A549 (cell line): ENCODE measurements at regions not wholly inside any gene's neighbourhood (a gene's known extent, or its start where the extent isn't known, plus 50 kb on each side); places are given as distances from the start of the nearest gene placed in this dataset.

Source experiments
- ATAC-seq, 2 experiments: fragments of 200-7000 bp in 1 of 2; fragments of >200 bp in 1 of 2; cut with Nextera tagmentation in 1 of 2; cut with Tn5 transposase in 1 of 2; 3 replicates each; pipeline versions ENCODE4 v1.8.0 to v1.9.1; 2018 to 2020; ENCODE audit warnings: mild to moderate bottlenecking in 1 of 2, moderate library complexity in 1 of 2
- CTCF ChIA-PET: fragments of 300-600 bp; sonication (Branson Sonifier 250); formaldehyde crosslinking; extraction: SDS; loops from one replicate; lab custom pipeline; 2021; ENCODE audit warnings: antibody characterized with exemption, inconsistent platforms; lab: Yijun Ruan, JAX
- POLR2A ChIA-PET: fragments of 350-600 bp; formaldehyde crosslinking; extraction: SDS; loops from one replicate; lab custom pipeline; 2021; ENCODE audit warnings: antibody characterized with exemption, inconsistent platforms; lab: Yijun Ruan, JAX
- DNase-seq, 2 experiments: peaks; one replicate each; pipeline versions ENCODE4 v3.0.0 to v3.0.0-alpha.2; 2011 to 2016; ENCODE audit warnings: low read depth in 1 of 2, low spot score in 1 of 2
- FAIRE-seq: peaks from 2 replicates; lab custom pipeline; 2011; peaks lifted over from hg19 to GRCh38; lab: Jason Lieb, UNC
- H3K27ac ChIP-seq, 2 experiments: fragments of >200 bp; sonication (Bioruptor Twin); formaldehyde crosslinking; 3 replicates each; pipeline ENCODE4 v1.5.1; 2016 to 2017
- H3K4me1 ChIP-seq: fragments of >200 bp; sonication (Bioruptor Twin); formaldehyde crosslinking; 3 replicates; pipeline ENCODE4 v1.6.1; 2016
- H3K4me2 ChIP-seq: fragments of >200 bp; sonication (Bioruptor Twin); formaldehyde crosslinking; 3 replicates; pipeline ENCODE4 v1.6.1; 2016
- H3K4me3 ChIP-seq: fragments of >200 bp; sonication (Bioruptor Twin); formaldehyde crosslinking; 3 replicates; pipeline ENCODE4 v1.5.1; 2016
- H3K9me3 ChIP-seq: fragments of >200 bp; sonication (Bioruptor Twin); formaldehyde crosslinking; 3 replicates; pipeline ENCODE4 v1.6.1; 2016
- CBX2 ChIP-seq: fragments of 200-600 bp; sonication (generic); IDR thresholded peaks from 2 replicates; pipeline ENCODE4 v1.6.1; 2016; ENCODE audit warnings: low read depth, mild to moderate bottlenecking, borderline replicate concordance
- CBX8 ChIP-seq: fragments of 200-600 bp; sonication (generic); IDR thresholded peaks from 2 replicates; pipeline ENCODE4 v1.6.1; 2016
- CEBPB ChIP-seq, 2 experiments: fragments of >200 bp in 1 of 2; sonication (Bioruptor Twin) in 1 of 2; formaldehyde crosslinking in 1 of 2; IDR thresholded peaks; 2 replicates each; pipeline ENCODE4 v1.6.1; 2012 to 2016
- CHD2 ChIP-seq: fragments of 150-350 bp; IDR thresholded peaks from 2 replicates; pipeline ENCODE4 v1.6.1; 2014; ENCODE audit warnings: low read length; ENCODE audit not compliant: partially characterized antibody
- CHD4 ChIP-seq: fragments of 200-600 bp; sonication (generic); IDR thresholded peaks from 2 replicates; pipeline ENCODE4 v1.6.1; 2016; ENCODE audit warnings: antibody characterized with exemption, mild to moderate bottlenecking, borderline replicate concordance
- EHMT2 ChIP-seq: fragments of 200-600 bp; sonication (generic); IDR thresholded peaks from 2 replicates; pipeline ENCODE4 v1.6.1; 2016; ENCODE audit warnings: antibody characterized with exemption, low read depth, mild to moderate bottlenecking, moderate library complexity
- ESRRA ChIP-seq: fragments of 150-350 bp; IDR thresholded peaks from 2 replicates; pipeline ENCODE4 v1.6.1; 2014; ENCODE audit warnings: mild to moderate bottlenecking, low read length, borderline replicate concordance
- FOXS1 ChIP-seq: fragments of 250-450 bp; sonication (Bioruptor Pico); IDR thresholded peaks from 2 replicates; pipeline ENCODE4 v1.5.0; 2020; ENCODE audit warnings: mild to moderate bottlenecking, moderate library complexity
- HDAC2 ChIP-seq: fragments of 200-600 bp; sonication (generic); IDR thresholded peaks from 2 replicates; pipeline ENCODE4 v1.6.1; 2016
- HEYL ChIP-seq: fragments of 250-450 bp; sonication (Bioruptor Pico); IDR thresholded peaks from 2 replicates; pipeline ENCODE4 v1.8.0; 2021; ENCODE audit warnings: mild to moderate bottlenecking, moderate library complexity
- HOXB13 ChIP-seq: fragments of 250-450 bp; sonication (Bioruptor Pico); IDR thresholded peaks from 2 replicates; pipeline ENCODE4 v1.5.0; 2020; ENCODE audit warnings: low read depth, mild to moderate bottlenecking, moderate library complexity
- JUNB ChIP-seq: fragments of >200 bp; sonication (Bioruptor Twin); formaldehyde crosslinking; IDR thresholded peaks from 2 replicates; pipeline ENCODE4 v1.6.1; 2016
- KDM5A ChIP-seq: fragments of 200-600 bp; sonication (generic); IDR thresholded peaks from 2 replicates; pipeline ENCODE4 v1.6.1; 2016; ENCODE audit warnings: antibody characterized with exemption, mild to moderate bottlenecking
- MAZ ChIP-seq: fragments of 150-350 bp; IDR thresholded peaks from 2 replicates; pipeline ENCODE4 v1.6.1; 2014; ENCODE audit warnings: antibody characterized with exemption, low read depth, low read length, borderline replicate concordance
- MYC ChIP-seq: IDR thresholded peaks from 2 replicates; pipeline ENCODE4 v1.6.1; 2012; ENCODE audit warnings: mild to moderate bottlenecking, inconsistent platforms, low read length, improper control_type of control experiment, borderline replicate concordance
- NFE2L2 ChIP-seq: fragments of 150-350 bp; conservative IDR thresholded peaks from 2 replicates; pipeline ENCODE4 v1.6.1; 2014; ENCODE audit warnings: low read length
- NPAS2 ChIP-seq: fragments of 250-450 bp; sonication (Bioruptor Pico); IDR thresholded peaks from 2 replicates; pipeline ENCODE4 v1.8.0; 2022; ENCODE audit warnings: mild to moderate bottlenecking, moderate library complexity, borderline replicate concordance
- PHF8 ChIP-seq: fragments of 200-600 bp; sonication (generic); IDR thresholded peaks from 2 replicates; pipeline ENCODE4 v1.6.1; 2016; ENCODE audit warnings: low read depth, mild to moderate bottlenecking, antibody characterized with exemption, moderate library complexity, borderline replicate concordance
- RCOR1 ChIP-seq: fragments of 150-350 bp; IDR thresholded peaks from 2 replicates; pipeline ENCODE4 v1.6.1; 2014; ENCODE audit warnings: antibody characterized with exemption, low read length, low read depth
- RFX5 ChIP-seq: fragments of 450-650 bp; IDR thresholded peaks from 2 replicates; pipeline ENCODE4 v1.7.1; 2014; ENCODE audit warnings: antibody characterized with exemption, mild to moderate bottlenecking, moderate library complexity
- ZC3H11A ChIP-seq: fragments of 450-650 bp; IDR thresholded peaks from 2 replicates; pipeline ENCODE4 v1.6.1; 2014; ENCODE audit warnings: antibody characterized with exemption, mild to moderate bottlenecking
- WGBS: methylation state at CpG from one replicate; pipeline ENCODE4 v1.1.6; 2017; ENCODE audit errors: missing lambda C conversion rate; 5-methylcytosine and 5-hydroxymethylcytosine counted together
- TF ChIP-seq, protein P1 (sequence below): fragments of >200 bp; sonication (Bioruptor Twin); formaldehyde crosslinking; IDR thresholded peaks from 2 replicates; pipeline ENCODE4 v1.6.1; 2016
- TF ChIP-seq, protein P2 (sequence below): IDR thresholded peaks from 2 replicates; pipeline ENCODE4 v1.6.1; 2012
- TF ChIP-seq, protein P3 (sequence below): IDR thresholded peaks from 2 replicates; pipeline ENCODE4 v1.6.1; 2012; ENCODE audit warnings: low read depth, borderline replicate concordance
- TF ChIP-seq, protein P4 (sequence below): fragments of 250-450 bp; sonication (Bioruptor Pico); IDR thresholded peaks from 2 replicates; pipeline ENCODE4 v1.5.0; 2021; ENCODE audit warnings: mild to moderate bottlenecking, moderate library complexity, borderline replicate concordance
- TF ChIP-seq, protein P5 (sequence below): fragments of 250-450 bp; sonication (Bioruptor Pico); IDR thresholded peaks from 2 replicates; pipeline ENCODE4 v1.5.0; 2020; ENCODE audit warnings: low read depth, mild to moderate bottlenecking, moderate library complexity
- TF ChIP-seq, protein P6 (sequence below): fragments of 450-650 bp; IDR thresholded peaks from 2 replicates; pipeline ENCODE4 v1.6.1; 2014; ENCODE audit warnings: antibody characterized with exemption

DNA sequence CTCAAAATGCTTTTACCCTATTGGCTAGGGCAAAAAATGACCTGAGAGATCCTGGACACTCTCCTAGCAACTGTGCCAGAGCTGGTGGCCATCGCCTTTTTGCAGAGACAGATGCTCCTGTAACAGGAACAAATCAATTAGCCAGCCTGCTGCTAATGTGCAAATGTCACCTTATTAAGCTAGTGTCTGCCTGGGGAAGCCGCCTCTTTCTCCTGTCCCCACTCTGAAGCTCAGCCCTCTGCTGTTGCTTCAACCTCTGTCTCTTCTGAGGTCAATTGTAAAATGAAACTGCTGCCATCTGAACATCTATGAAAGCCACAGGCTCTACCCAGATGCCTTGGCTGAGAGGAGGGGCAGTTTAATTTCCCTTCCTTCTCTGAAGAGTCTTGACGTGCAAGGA, 85.5 kb upstream of the CACNA1E start:
- no peak overlapping the region for H3K4me3 ChIP-seq
- FAIRE-seq (no peak), ATAC-seq (no peak), DNase-seq (no peak)
- H3K4me1 ChIP-seq: no peaks in the 10 kb centered on the region
- no peak overlapping the region for H3K4me2 ChIP-seq
- no peak overlapping the region for H3K27ac ChIP-seq
- H3K9me3 ChIP-seq: no peaks in the 10 kb centered on the region
- ChIA-PET POLR2A (no interaction called here), CTCF (interaction anchor here (0.7 to 2.0 kb wide), 5 partner anchors 10 to 209 kb away, joined by 3 to 9 read pairs (median 3); no protein-coding TSS in a partner anchor)
- 12% methylated on average over 3 of the region's 3 CpGs for WGBS
- no peak for TF ChIP-seq CHD4
- TF ChIP-seq HOXB13: no peak
- TF ChIP-seq HEYL: no peak
- TF ChIP-seq ESRRA: no peak
- no peak for TF ChIP-seq RCOR1
- no peak for TF ChIP-seq JUNB
- TF ChIP-seq HDAC2: no peak
- TF ChIP-seq, protein P1, sequence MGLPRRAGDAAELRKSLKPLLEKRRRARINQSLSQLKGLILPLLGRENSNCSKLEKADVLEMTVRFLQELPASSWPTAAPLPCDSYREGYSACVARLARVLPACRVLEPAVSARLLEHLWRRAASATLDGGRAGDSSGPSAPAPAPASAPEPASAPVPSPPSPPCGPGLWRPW: no peak
- TF ChIP-seq EHMT2: no peak
- no peak for TF ChIP-seq PHF8
- no peak for TF ChIP-seq KDM5A
- TF ChIP-seq, protein P2, sequence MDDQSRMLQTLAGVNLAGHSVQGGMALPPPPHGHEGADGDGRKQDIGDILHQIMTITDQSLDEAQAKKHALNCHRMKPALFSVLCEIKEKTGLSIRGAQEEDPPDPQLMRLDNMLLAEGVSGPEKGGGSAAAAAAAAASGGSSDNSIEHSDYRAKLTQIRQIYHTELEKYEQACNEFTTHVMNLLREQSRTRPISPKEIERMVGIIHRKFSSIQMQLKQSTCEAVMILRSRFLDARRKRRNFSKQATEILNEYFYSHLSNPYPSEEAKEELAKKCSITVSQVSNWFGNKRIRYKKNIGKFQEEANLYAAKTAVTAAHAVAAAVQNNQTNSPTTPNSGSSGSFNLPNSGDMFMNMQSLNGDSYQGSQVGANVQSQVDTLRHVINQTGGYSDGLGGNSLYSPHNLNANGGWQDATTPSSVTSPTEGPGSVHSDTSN: no peak
- no peak for TF ChIP-seq CBX8
- TF ChIP-seq, protein P3, sequence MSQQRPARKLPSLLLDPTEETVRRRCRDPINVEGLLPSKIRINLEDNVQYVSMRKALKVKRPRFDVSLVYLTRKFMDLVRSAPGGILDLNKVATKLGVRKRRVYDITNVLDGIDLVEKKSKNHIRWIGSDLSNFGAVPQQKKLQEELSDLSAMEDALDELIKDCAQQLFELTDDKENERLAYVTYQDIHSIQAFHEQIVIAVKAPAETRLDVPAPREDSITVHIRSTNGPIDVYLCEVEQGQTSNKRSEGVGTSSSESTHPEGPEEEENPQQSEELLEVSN: no peak
- TF ChIP-seq, protein P4, sequence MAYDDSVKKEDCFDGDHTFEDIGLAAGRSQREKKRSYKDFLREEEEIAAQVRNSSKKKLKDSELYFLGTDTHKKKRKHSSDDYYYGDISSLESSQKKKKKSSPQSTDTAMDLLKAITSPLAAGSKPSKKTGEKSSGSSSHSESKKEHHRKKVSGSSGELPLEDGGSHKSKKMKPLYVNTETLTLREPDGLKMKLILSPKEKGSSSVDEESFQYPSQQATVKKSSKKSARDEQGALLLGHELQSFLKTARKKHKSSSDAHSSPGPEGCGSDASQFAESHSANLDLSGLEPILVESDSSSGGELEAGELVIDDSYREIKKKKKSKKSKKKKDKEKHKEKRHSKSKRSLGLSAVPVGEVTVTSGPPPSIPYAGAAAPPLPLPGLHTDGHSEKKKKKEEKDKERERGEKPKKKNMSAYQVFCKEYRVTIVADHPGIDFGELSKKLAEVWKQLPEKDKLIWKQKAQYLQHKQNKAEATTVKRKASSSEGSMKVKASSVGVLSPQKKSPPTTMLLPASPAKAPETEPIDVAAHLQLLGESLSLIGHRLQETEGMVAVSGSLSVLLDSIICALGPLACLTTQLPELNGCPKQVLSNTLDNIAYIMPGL: no peak
- TF ChIP-seq FOXS1: no peak
- TF ChIP-seq MAZ: no peak
- no peak for TF ChIP-seq CBX2
- no peak for TF ChIP-seq CHD2

DNA sequence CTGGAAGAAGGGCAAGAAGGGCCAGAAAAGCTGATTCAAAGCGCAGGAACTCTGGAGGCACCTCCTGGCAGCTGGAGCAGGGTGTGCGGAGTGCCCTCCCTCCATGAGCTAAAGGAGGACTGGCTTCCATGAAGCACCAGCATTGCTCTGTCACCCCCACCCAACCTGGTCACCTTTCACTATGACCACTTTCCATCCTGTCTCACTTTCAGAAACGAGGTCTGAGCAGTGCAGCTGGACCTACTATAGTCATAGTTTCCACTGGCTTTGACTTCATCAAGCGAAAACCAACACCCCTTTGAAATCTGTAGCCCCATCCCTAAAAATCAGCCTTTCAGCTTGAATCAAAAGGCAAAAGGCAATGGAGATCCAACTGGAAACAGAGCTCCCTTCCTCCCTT, 84.8 kb upstream of the CACNA1E start:
- ATAC-seq (no peak), FAIRE-seq (no peak), DNase-seq (no peak)
- ChIA-PET CTCF (interaction anchor here (0.9 to 2.0 kb wide), 4 partner anchors 10 to 209 kb away, joined by 3 to 9 read pairs (median 4); no protein-coding TSS in a partner anchor), POLR2A (no interaction called here)
- no peak overlapping the region for H3K27ac ChIP-seq
- no peaks in the 10 kb centered on the region for H3K4me1 ChIP-seq
- WGBS: 40% methylated on average over 4 of the region's 4 CpGs
- no peak for TF ChIP-seq NPAS2 (CRISPR knock-in tag)
- no peak for TF ChIP-seq NFE2L2
- TF ChIP-seq, protein P5, sequence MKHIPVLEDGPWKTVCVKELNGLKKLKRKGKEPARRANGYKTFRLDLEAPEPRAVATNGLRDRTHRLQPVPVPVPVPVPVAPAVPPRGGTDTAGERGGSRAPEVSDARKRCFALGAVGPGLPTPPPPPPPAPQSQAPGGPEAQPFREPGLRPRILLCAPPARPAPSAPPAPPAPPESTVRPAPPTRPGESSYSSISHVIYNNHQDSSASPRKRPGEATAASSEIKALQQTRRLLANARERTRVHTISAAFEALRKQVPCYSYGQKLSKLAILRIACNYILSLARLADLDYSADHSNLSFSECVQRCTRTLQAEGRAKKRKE (CRISPR knock-in tag): no peak
- no peak for TF ChIP-seq ZC3H11A
- TF ChIP-seq CEBPB (IDR thresholded peaks at IDR 0.05): no peak
- no peak for TF ChIP-seq MYC
- no peak for TF ChIP-seq RFX5
- TF ChIP-seq, protein P6, sequence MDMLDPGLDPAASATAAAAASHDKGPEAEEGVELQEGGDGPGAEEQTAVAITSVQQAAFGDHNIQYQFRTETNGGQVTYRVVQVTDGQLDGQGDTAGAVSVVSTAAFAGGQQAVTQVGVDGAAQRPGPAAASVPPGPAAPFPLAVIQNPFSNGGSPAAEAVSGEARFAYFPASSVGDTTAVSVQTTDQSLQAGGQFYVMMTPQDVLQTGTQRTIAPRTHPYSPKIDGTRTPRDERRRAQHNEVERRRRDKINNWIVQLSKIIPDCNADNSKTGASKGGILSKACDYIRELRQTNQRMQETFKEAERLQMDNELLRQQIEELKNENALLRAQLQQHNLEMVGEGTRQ: no peak
- no peak for TF ChIP-seq MAZ
- no peak for TF ChIP-seq HEYL
- no peak overlapping the region for H3K4me3 ChIP-seq
- no peaks in the 10 kb centered on the region for H3K9me3 ChIP-seq
- H3K4me2 ChIP-seq: no peak overlapping the region
